Body of pancreas (tissue), 4 donors: ENCODE measurements at regions not wholly inside any gene's neighbourhood (a gene's known extent, or its start where the extent isn't known, plus 50 kb on each side); places are given as distances from the start of the nearest gene placed in this dataset.

Experiments
- CTCF ChIP-seq, 7 experiments: fragments of 450-650 bp in 4 of 7; fragments of 200-600 bp in 3 of 7; sonication (generic) in 3 of 7; IDR thresholded peaks; one replicate each; pipeline ENCODE4 v1.5.1; 2016 to 2019; ENCODE audit warnings: antibody characterized with exemption in 7 of 7
- POLR2A ChIP-seq, 3 donors: fragments of 450-650 bp; IDR thresholded peaks; one replicate each; pipeline ENCODE4 v1.6.1; 2016; ENCODE audit warnings: antibody characterized with exemption in 3 of 3, mild to moderate bottlenecking in 2 of 3

DNA sequence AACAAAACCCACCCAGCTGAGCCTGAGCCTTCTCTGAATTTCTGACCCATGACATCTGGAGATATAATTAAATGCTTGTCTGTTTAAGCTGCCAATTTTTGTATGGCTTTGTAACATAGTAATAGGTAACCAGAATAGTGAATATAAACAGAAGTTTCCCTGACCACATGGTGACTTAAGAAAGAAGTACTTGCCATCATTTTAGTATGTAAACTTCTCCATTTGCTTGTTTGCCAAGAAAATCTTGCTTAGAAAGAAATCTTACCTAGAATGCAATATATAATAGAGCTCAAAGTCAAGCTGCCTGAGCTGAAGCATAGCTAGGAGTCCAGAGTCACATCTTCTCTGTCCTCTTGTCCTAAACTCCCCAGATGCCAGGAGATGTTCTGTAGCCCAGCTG lies 117.0 kb downstream of the PCSK1 start:
- no peak for TF ChIP-seq POLR2A (IDR thresholded peaks at IDR 0.05)
- no peak for TF ChIP-seq CTCF (IDR thresholded peaks at IDR 0.05)
